Islet precursor cell (in vitro differentiated cells): ENCODE measurements at regions not wholly inside any gene's neighbourhood (a gene's known extent, or its start where the extent isn't known, plus 50 kb on each side); places are given as distances from the start of the nearest gene placed in this dataset.

ENCODE experiments used
- DNase-seq: peaks from one replicate; pipeline ENCODE4 v3.0.0-alpha.2; 2018

- DNase-seq = no peak
These were observed 631.2 kb upstream of the EPHA7 start for GRCh38 chr6:94050515-94050914.

- no peak for DNase-seq
These were observed 629.6 kb upstream of the EPHA7 start for GRCh38 chr6:94049001-94049400.

- no peak for DNase-seq
These were observed 625.9 kb upstream of the EPHA7 start for GRCh38 chr6:94045099-94045829.

GRCh38 chr6:94041945-94042709, 622.8 kb upstream of the EPHA7 start:
- no peak for DNase-seq

DNA sequence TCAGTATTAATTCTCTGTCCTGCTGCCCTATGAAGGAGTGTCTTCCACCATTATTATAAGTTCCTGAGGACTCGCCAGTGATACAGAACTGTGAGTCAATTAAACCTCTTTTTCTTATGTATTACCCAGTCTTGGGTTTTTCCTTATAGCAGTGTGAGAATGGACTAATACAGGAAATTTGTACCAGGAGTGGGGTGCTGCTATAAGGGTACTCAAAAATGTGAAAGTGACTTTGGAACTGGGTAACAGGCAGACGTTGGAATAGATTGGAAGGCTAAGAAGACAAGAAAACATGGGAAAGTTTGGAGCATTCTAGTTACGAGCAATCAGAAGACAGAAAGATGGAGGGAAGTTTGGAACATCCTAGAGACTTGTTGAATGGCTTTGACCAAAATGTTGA, 616.7 kb upstream of the EPHA7 start:
- no peak for DNase-seq

DNA sequence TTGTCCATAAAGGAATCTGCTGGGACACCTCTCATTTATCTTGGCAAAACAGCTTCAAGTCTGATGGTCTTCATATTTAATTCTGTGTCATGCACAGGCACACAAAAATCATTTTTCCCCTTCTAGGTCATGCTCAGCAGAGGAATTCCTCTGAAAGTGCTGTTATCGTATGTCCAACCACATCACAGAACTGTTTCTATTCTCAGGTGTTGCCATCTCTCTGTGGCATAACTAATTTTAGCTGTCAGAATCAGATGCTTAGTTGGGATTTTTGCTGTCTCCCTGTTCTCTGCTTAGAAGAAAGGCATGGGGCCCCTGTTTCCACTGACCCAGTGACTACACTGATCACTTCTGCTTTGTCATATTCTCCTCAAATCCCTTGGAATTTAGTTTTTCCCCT, 608.0 kb upstream of the EPHA7 start:
- no peak for DNase-seq

- no peak for DNase-seq
These were observed 607.2 kb upstream of the EPHA7 start for GRCh38 chr6:94026575-94026974.

GRCh38 chr6:94005835-94006234, 586.5 kb upstream of the EPHA7 start:
- no peak for DNase-seq

GRCh38 chr6:93992976-93993375, 573.6 kb upstream of the EPHA7 start:
- no peak for DNase-seq

- DNase-seq = no peak
These were observed 570.3 kb upstream of the EPHA7 start for GRCh38 chr6:93989630-93990029.

- DNase-seq = no peak
These were observed 566.6 kb upstream of the EPHA7 start for GRCh38 chr6:93985953-93986352.

DNA sequence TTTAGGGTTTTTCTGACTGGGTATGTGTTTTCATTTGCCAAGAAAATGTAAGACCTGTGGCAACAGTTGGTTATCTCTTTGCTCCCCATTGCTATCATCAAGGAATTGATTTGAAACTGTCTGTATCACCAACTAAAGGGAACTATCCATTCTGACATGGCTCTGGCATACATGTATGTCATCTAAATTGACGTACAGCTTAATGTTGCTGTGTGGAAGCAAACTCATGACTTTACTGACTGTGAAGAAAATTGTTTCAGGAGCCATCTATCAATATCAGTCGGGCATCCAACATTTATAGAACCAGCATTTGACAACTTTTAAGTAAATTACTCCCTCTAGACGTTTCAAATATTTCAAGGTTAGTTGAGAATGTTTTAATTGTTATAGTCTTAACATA, 555.8 kb upstream of the EPHA7 start:
- no peak for DNase-seq

DNA sequence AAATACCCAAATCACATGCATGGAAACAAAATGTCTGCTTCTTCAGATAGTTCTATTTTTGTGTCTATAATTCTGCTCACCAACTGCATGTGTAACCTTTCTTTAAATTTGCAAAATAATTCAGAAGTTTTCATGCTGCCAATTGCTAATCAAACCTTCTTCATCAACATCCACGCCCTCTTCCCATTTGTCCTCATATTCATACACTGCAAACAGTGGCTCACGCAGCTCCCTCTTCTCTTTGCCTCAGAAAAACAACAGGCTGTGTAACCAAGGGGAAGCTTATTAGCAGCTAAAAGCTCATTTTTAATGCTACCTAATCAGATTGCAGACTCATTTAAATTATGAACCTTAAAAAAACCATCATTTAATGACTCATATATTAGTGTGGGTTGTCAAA, 555.0 kb upstream of the EPHA7 start:
- no peak for DNase-seq

- no peak for DNase-seq
These were observed 553.4 kb upstream of the EPHA7 start for GRCh38 chr6:93972791-93973190.

DNA sequence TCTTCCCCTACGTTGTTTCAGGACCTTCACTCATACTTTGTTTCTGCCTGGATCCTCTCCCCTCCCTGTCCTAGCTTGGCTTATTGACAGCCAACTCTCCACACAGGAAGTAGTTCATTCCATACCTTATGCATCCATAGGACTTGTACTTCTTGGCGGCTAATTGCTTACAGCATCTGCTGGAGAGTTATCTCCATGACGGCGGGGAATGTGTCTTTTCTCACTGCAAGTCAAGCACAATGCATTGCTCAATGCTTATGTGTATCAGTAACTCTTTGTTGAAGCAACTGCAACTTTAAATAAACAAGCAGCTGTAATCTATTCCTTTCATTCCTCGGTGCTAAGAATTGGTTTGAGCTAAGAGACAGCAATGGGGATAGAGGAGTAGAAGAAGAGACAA, 551.3 kb upstream of the EPHA7 start:
- peak; percentile 47 for DNase-seq

GRCh38 chr6:93968126-93968525, 548.8 kb upstream of the EPHA7 start:
- DNase-seq = no peak

GRCh38 chr6:93964926-93965325, 545.6 kb upstream of the EPHA7 start:
- no peak for DNase-seq

GRCh38 chr6:93964321-93964720, 545.0 kb upstream of the EPHA7 start:
- DNase-seq = no peak

DNA sequence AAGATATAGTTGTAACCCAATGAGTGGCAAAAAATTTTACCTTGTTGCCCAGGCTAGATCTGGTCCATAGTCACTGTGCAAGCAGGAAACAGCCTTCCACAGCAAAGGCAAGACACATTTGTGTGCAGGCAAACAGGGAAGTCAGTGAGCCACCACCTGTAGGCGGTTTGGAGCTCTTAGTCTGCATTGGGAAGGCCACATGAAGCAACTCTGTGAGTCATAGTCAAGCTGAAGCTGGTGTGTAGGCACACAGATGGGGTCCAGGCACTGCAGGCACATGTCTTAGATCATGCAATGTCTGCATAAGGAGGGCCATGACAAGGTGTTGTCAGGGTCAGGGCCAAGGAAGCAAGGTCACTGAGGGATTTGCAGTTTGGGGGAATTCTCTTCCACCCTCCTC, 543.2 kb upstream of the EPHA7 start:
- peak; percentile 52 for DNase-seq

DNA sequence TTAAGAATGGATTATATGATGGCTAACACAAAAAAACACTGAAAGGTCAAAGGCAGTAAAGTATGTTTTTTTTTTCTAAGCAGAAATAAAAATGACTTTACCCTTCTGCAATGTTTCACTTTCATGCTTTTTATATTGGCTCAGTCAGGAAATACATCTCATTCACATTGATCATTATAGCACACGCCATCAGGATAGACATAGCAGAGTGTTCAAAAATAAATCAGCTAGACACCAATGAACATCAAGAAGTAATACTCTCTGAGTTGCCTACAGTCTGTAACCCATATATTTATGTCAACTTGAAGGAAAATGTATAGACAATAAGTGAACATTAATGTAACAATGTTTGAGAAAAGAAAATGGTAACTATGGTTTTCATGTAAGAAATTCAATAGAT, 535.2 kb upstream of the EPHA7 start:
- DNase-seq = no peak

- no peak for DNase-seq
These were observed 524.3 kb upstream of the EPHA7 start for GRCh38 chr6:93943661-93944060.

DNA sequence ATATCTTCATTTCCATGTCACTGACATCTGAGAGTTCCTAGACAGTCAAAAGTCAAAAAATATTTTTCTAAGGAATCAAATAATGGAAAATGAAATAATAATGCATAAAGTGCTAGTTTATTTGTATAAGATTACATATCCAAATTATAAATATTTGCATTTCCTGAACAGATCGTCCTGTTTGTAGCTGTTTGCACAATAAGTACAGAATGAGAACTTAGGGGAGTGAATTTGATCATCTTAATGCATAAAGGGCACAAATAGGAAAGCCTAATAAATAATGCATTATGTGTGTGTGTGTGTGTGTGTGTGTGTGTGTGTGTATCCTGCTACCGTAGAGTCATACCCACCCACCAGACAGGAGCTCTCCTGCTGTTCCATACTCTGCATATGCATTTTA, 521.0 kb upstream of the EPHA7 start:
- DNase-seq = no peak

- no peak for DNase-seq
These were observed 512.8 kb upstream of the EPHA7 start for GRCh38 chr6:93932175-93932574.

- no peak for DNase-seq
These were observed 508.4 kb upstream of the EPHA7 start for GRCh38 chr6:93927731-93928130.

DNA sequence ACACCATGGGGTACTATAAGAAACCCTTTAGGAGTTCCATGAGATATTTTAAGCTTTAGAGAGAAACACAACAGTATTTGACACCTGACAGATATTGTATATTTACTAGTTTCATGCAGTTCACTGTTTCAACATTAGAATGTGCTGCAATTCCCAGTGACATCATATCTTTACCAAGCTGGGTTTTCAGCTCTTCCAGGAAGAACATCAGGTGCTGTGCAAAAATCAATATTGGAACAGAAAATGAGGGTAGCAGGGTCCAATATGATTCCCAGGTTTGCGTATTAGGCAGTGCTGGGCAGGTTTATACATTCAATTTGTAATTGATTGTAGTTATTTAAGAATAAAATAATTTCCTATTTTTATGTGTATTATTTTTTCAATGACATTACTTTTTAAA, 500.0 kb upstream of the EPHA7 start:
- DNase-seq = no peak
